ENCODE measurements at regions not wholly inside any gene's neighbourhood (a gene's known extent, or its start where the extent isn't known, plus 50 kb on each side); places are given as distances from the start of the nearest gene placed in this dataset.
A peak's percentile ranks its signal among the peaks of the same experiment; 100 is the strongest.

DNA sequence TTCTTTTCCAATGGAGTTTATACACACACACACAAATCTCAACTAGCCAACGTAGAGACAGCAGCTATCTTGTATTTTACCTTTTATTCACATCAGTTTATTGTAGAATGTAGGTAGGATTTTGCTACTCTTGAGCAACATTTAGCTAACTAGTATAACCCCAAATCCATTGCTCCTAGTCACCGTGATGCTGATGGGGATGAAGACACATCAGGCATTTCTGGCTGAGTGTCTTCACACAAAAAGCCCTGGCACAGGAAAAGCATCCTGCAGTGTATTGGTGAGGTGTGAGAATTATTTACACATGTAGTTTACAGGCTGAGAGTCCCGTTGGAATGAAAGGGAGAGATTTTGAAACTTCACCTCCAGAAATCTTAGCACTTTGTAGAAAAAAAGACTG lies 65.9 kb upstream of the FBXL4 start:
- H4K20me1 ChIP-seq (ENCODE audit: insufficient read depth) = no peaks in the 10 kb centered on the region
- BruUV-seq (replicated peaks) = no TSS peak
- H3K27me3 ChIP-seq (ENCODE audit: insufficient read depth, low read depth) = no peaks in the 10 kb centered on the region
- intact Hi-C loops (cut with micrococcal nuclease; ENCODE audit: unreplicated experiment) = no loop called here
- H3K9me3 ChIP-seq (ENCODE audit: insufficient read depth, low read depth) = no peaks in the 10 kb centered on the region
- peaks cover 19% of the 10 kb centered on the region for H3K4me1 ChIP-seq (replicated peaks; ENCODE audit: insufficient read depth)
- H3K4me2 ChIP-seq = peak overlapping the region; percentile 20; the same call in 1 of the 2 replicates
- H3K36me3 ChIP-seq (ENCODE audit: low read depth) = no peaks in the 10 kb centered on the region
- TF ChIP-seq, protein P1, sequence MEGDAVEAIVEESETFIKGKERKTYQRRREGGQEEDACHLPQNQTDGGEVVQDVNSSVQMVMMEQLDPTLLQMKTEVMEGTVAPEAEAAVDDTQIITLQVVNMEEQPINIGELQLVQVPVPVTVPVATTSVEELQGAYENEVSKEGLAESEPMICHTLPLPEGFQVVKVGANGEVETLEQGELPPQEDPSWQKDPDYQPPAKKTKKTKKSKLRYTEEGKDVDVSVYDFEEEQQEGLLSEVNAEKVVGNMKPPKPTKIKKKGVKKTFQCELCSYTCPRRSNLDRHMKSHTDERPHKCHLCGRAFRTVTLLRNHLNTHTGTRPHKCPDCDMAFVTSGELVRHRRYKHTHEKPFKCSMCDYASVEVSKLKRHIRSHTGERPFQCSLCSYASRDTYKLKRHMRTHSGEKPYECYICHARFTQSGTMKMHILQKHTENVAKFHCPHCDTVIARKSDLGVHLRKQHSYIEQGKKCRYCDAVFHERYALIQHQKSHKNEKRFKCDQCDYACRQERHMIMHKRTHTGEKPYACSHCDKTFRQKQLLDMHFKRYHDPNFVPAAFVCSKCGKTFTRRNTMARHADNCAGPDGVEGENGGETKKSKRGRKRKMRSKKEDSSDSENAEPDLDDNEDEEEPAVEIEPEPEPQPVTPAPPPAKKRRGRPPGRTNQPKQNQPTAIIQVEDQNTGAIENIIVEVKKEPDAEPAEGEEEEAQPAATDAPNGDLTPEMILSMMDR (conservative IDR thresholded peaks at IDR 0.05) = no peak
- TF ChIP-seq EZH2 (IDR thresholded peaks at IDR 0.05; ENCODE audit: low read depth) = no peak
- DNase-seq = no peak
- peak overlapping the region; percentile 23 for H3K27ac ChIP-seq
- no peaks in the 10 kb centered on the region for H3K9me2 ChIP-seq (ENCODE audit: insufficient read depth)
- ChIA-PET POLR2A (ENCODE audit: unreplicated experiment) (no interaction called here), CTCF (no interaction called here)
- H3F3A ChIP-seq (ENCODE audit: insufficient read depth, low read depth) = peaks cover 3% of the 10 kb centered on the region; the same call in 1 of the 2 replicates
- H2AFZ ChIP-seq = no peak overlapping the region
- H3K4me3 ChIP-seq = no peak overlapping the region
- no peaks in the 10 kb centered on the region for H3K79me2 ChIP-seq (ENCODE audit: low read depth)

DNA sequence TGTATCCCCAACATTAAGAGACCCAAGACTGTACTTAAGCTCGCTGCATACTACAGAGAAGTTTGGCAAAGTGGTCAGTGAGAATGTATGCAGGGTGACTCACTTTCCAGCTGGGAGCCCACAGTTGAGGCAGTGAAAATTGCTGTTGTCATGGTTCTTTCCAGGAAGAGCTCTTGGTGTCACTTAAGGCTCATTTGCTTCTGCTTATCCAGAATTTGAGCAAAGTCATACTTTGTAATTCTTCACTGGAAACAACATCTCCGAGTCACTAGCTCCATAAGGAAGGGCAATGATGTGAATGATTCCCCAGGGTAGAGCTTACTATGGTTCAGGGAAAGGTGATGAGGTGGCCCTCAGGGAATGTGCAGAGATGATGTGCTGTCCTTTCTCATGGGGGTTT lies 65.4 kb upstream of the FBXL4 start:
- ChIA-PET CTCF (no interaction called here), POLR2A (ENCODE audit: unreplicated experiment) (no interaction called here)
- Histone ChIP-seq H3K27ac (peak overlapping the region; percentile 23), H3K79me2 (ENCODE audit: low read depth) (no peaks in the 10 kb centered on the region), H3K36me3 (ENCODE audit: low read depth) (no peaks in the 10 kb centered on the region), H2AFZ (no peak overlapping the region), H3K4me3 (no peak overlapping the region), H3K9me3 (ENCODE audit: insufficient read depth, low read depth) (no peaks in the 10 kb centered on the region), H3K9me2 (ENCODE audit: insufficient read depth) (no peaks in the 10 kb centered on the region), H3K4me1 (replicated peaks; ENCODE audit: insufficient read depth) (peaks cover 19% of the 10 kb centered on the region), H3K27me3 (ENCODE audit: insufficient read depth, low read depth) (no peaks in the 10 kb centered on the region), H4K20me1 (ENCODE audit: insufficient read depth) (no peaks in the 10 kb centered on the region), H3K4me2 (peak overlapping the region; percentile 20; the same call in 1 of the 2 replicates), H3F3A (ENCODE audit: insufficient read depth, low read depth) (peaks cover 3% of the 10 kb centered on the region; the same call in 1 of the 2 replicates)
- no peak for TF ChIP-seq EZH2 (IDR thresholded peaks at IDR 0.05; ENCODE audit: low read depth)
- TF ChIP-seq, protein P1 (conservative IDR thresholded peaks at IDR 0.05) = no peak
- DNase-seq = peak; percentile 32 to 71
- BruUV-seq (replicated peaks) = no TSS peak
- intact Hi-C loops (cut with micrococcal nuclease; ENCODE audit: unreplicated experiment) = no loop called here

DNA sequence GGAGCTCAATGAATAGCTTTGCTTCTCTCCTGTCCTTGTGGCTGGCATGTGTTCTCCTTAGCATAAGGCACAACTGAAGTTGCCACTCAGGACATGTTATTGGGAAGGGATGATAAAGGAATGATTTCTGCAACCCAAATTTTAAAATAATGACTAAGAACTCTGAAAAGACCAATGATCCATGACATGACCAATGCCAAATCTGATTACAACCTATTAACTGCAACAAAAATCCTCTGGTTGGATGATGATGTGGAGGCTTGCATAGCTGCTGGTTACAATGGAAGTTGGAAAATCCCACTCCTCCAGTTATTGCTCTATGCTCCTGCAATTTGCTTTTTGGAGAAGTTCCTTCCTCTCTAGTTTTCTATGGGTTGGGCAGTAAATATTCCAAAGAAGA lies 63.4 kb upstream of the FBXL4 start:
- Histone ChIP-seq H3K9me2 (ENCODE audit: insufficient read depth) (no peaks in the 10 kb centered on the region), H3K4me1 (replicated peaks; ENCODE audit: insufficient read depth) (peaks cover 19% of the 10 kb centered on the region), H3K27me3 (ENCODE audit: insufficient read depth, low read depth) (no peaks in the 10 kb centered on the region), H3K79me2 (ENCODE audit: low read depth) (no peaks in the 10 kb centered on the region), H3F3A (ENCODE audit: insufficient read depth, low read depth) (peaks cover 3% of the 10 kb centered on the region; the same call in 1 of the 2 replicates), H3K4me3 (no peak overlapping the region), H3K27ac (no peak overlapping the region), H3K36me3 (ENCODE audit: low read depth) (no peaks in the 10 kb centered on the region), H3K4me2 (no peak overlapping the region), H3K9me3 (ENCODE audit: insufficient read depth, low read depth) (no peaks in the 10 kb centered on the region), H4K20me1 (ENCODE audit: insufficient read depth) (no peaks in the 10 kb centered on the region), H2AFZ (no peak overlapping the region)
- ChIA-PET POLR2A (ENCODE audit: unreplicated experiment) (no interaction called here), CTCF (no interaction called here)
- BruUV-seq (replicated peaks) = no TSS peak
- TF ChIP-seq, protein P1 (conservative IDR thresholded peaks at IDR 0.05) = no peak
- TF ChIP-seq EZH2 (IDR thresholded peaks at IDR 0.05; ENCODE audit: low read depth) = no peak
- intact Hi-C loops (cut with micrococcal nuclease; ENCODE audit: unreplicated experiment) = no loop called here
- no peak for DNase-seq

All from PC-9 (cell line).